ENCODE measurements at regions not wholly inside any gene's neighbourhood (a gene's known extent, or its start where the extent isn't known, plus 50 kb on each side); places are given as distances from the start of the nearest gene placed in this dataset.

DNA sequence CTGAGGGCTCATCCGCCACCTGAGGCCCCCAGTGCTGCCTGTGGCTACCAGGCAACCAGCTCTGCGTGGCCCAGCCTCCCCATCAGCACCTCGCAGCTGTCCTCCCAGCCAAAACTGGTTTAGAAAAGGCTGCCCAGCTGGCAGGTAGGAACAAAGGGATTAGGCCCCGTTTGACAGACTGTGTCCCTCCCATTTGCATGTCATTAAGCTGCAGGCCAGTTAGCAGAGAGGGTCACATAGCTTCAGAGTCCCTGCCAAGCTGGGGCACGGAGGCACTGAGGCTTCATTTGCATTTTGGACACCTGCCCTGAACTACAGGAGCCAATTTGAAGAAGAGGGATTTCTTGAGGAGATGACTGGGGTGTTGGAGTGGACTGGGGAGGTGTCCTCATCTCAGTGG is 177.9 kb downstream of the TLE3 start:
- Histone ChIP-seq H3K4me1 (ENCODE audit: insufficient read depth) (no peaks in the 10 kb centered on the region), H3K9me3 (no peaks in the 10 kb centered on the region), H3K36me3 (no peaks in the 10 kb centered on the region), H3K27ac (no peak overlapping the region), H3K4me3 (no peak overlapping the region), H3K27me3 (no peaks in the 10 kb centered on the region)
- no peak for DNase-seq
- intact Hi-C loops (cut with DNase I) = no loop called here
- WGBS, 3 donors = 66 to 75% (median 72%) methylated on average over 5 of the region's 5 CpGs
- no peak for TF ChIP-seq EP300 (IDR thresholded peaks at IDR 0.05)

DNA sequence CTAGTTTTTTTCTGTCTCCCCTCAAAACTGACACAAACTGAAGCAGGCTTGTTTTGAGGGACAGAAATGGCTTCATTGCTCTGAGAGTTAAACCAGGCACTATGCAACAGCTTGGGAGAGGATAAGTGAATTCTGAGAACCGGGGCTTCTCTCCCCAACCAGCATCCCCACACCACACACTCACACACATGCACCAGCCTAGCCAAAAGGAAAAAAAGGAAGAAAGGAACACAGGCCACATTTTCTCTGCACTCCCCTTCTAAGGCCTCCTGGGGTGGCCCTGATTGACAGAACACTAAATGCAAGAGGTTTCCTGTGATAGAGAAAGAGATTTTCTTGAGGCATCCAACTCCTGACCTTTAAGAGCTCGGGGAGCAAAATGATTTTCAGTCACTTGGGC is 177.5 kb downstream of the TLE3 start:
- Histone ChIP-seq H3K27me3 (no peaks in the 10 kb centered on the region), H3K4me3 (no peak overlapping the region), H3K4me1 (ENCODE audit: insufficient read depth) (no peaks in the 10 kb centered on the region), H3K27ac (no peak overlapping the region), H3K36me3 (no peaks in the 10 kb centered on the region), H3K9me3 (no peaks in the 10 kb centered on the region)
- intact Hi-C loops (cut with DNase I) = no loop called here
- TF ChIP-seq EP300 (IDR thresholded peaks at IDR 0.05) (no peak), POLR2A (IDR thresholded peaks at IDR 0.05) (no peak)
- TF ChIP-seq, protein P1, sequence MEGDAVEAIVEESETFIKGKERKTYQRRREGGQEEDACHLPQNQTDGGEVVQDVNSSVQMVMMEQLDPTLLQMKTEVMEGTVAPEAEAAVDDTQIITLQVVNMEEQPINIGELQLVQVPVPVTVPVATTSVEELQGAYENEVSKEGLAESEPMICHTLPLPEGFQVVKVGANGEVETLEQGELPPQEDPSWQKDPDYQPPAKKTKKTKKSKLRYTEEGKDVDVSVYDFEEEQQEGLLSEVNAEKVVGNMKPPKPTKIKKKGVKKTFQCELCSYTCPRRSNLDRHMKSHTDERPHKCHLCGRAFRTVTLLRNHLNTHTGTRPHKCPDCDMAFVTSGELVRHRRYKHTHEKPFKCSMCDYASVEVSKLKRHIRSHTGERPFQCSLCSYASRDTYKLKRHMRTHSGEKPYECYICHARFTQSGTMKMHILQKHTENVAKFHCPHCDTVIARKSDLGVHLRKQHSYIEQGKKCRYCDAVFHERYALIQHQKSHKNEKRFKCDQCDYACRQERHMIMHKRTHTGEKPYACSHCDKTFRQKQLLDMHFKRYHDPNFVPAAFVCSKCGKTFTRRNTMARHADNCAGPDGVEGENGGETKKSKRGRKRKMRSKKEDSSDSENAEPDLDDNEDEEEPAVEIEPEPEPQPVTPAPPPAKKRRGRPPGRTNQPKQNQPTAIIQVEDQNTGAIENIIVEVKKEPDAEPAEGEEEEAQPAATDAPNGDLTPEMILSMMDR (IDR thresholded peaks at IDR 0.05) = no peak
- 66 to 75% (median 69%) methylated on average over 2 of the region's 2 CpGs for WGBS, 3 donors
- DNase-seq = no peak

DNA sequence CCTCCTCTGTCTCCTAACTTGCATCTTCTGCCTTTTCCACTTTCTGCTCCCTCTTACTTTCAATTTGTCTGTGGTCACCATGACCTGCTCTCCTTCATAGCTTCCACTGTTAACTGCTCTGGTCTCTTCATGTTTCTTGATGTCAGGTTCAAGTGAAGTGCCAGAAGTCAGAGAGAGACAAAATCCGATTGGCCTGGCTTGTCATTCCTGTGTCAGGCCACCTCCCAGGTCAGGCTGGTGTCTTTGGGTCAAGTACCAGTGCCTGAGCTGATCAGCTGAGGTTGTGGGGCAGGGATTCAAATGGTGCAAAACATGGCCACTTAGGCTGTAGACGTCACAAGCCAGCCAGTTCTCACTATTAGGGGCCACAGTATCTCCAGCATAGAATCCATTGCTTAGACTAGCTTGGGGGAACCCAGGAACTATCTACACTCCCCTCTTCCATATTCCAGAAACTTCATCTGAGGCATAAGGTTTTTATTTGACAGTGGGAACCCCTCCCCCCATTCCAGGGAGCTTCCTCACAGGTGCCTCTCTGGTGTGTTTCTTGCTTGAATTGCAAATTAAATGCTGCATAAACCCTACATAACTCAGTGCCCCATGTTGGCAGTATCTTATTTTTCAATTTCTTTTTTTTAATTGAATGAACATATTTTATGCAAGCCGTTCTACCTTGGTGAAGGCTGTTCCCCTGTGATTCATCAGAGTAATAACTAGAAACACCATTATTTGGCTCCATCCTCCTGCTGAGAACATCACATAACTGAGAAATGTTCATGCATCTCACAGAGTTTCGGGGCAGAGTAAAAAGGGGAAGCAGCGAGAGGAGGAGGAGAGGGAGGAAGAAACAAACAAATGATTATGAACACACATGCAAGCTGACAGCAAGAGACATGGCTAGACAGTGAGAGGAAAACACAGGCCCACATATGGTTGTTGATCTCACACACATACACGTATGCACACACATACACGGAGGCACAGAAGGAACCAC is 175.8 kb downstream of the TLE3 start:
- TF ChIP-seq EP300 (IDR thresholded peaks at IDR 0.05) (no peak), POLR2A (IDR thresholded peaks at IDR 0.05) (no peak)
- TF ChIP-seq, protein P1 (IDR thresholded peaks at IDR 0.05) = no peak
- Histone ChIP-seq H3K4me1 (ENCODE audit: insufficient read depth) (no peaks in the 10 kb centered on the region), H3K9me3 (no peaks in the 10 kb centered on the region), H3K36me3 (no peaks in the 10 kb centered on the region), H3K4me3 (no peak overlapping the region), H3K27me3 (no peaks in the 10 kb centered on the region), H3K27ac (no peak overlapping the region)
- DNase-seq = no peak
- WGBS, 3 donors = 66 to 90% (median 79%) methylated on average over 7 of the region's 7 CpGs
- intact Hi-C loops (cut with DNase I) = no loop called here

DNA sequence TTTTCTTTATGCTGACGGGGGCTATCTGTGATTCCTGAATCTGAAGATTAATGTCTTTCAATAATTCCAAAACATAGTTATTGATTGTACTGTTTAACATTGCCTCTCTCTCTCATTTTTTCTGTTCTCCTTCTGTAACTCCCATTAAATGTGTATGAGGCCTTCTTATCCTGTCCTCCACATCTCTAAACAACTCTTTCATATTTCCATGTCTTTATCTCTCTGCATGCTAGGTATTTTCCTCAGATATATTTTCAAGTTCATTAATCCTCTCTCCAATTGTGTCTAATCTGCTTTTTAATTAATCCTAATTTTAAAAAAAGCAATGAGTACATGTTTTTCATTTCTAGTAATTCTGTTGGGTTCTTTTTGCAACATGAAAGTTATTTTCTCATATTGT is 173.2 kb downstream of the TLE3 start:
- 68 to 85% (median 78%) methylated on average over 1 of the region's 1 CpG for WGBS, 3 donors
- Histone ChIP-seq H3K9me3 (peaks cover 0 to 4% of the 10 kb centered on the region in 2 donors), H3K36me3 (no peaks in the 10 kb centered on the region), H3K4me1 (ENCODE audit: insufficient read depth) (no peaks in the 10 kb centered on the region), H3K27me3 (no peaks in the 10 kb centered on the region), H3K27ac (no peak overlapping the region), H3K4me3 (no peak overlapping the region)
- intact Hi-C loops (cut with DNase I) = no loop called here
- TF ChIP-seq, protein P1 (IDR thresholded peaks at IDR 0.05) = no peak
- TF ChIP-seq EP300 (IDR thresholded peaks at IDR 0.05) (no peak), POLR2A (IDR thresholded peaks at IDR 0.05) (no peak)
- no peak for DNase-seq

DNA sequence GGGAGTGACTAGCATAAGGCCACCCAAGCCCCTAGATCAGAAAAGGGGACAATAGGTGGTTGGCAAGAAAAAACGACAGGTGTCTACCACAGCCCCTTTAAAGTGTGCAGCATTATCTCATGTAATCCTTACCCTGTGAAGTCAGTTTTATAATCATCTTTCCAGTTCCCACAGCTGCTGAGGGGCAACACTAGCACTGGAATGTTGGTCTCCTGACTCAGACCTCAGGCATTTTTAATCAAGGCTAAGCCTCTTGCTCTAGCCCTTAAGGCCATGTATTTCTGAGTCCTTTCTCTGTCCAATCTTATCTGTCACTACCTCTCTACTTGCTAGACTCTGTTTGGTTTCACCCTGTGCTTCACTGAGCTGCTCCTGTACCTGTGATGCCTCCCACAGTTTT is 171.7 kb downstream of the TLE3 start:
- intact Hi-C loops (cut with DNase I) = no loop called here
- Histone ChIP-seq H3K36me3 (no peaks in the 10 kb centered on the region), H3K27ac (no peak overlapping the region), H3K4me1 (ENCODE audit: insufficient read depth) (no peaks in the 10 kb centered on the region), H3K4me3 (no peak overlapping the region), H3K27me3 (no peaks in the 10 kb centered on the region), H3K9me3 (peaks cover 0 to 4% of the 10 kb centered on the region in 2 donors)
- WGBS, 3 donors = 67 to 82% (median 81%) methylated on average over 1 of the region's 1 CpG
- TF ChIP-seq POLR2A (IDR thresholded peaks at IDR 0.05) (no peak), EP300 (IDR thresholded peaks at IDR 0.05) (no peak)
- TF ChIP-seq, protein P1 (IDR thresholded peaks at IDR 0.05) = no peak
- DNase-seq = no peak
